CD14-positive monocyte (primary cell): ENCODE measurements at regions not wholly inside any gene's neighbourhood (a gene's known extent, or its start where the extent isn't known, plus 50 kb on each side); places are given as distances from the start of the nearest gene placed in this dataset.
"Not testable (repeated sequence)": the region's sequence is repeated elsewhere in the genome, so short reads cannot be mapped to it uniquely, and the experiment has no call there.

Experiments used
- DNase-seq, 3 donors: peaks; one replicate each; pipeline ENCODE4 v3.0.0-alpha.2; 2011 to 2022
- H2AFZ ChIP-seq: 2 replicates; pipeline ENCODE4 v1.6.0; 2012; ENCODE audit warnings: mild to moderate bottlenecking, low read depth, low read length, inconsistent platforms; ENCODE audit not compliant: insufficient read depth, poor library complexity, severe bottlenecking
- H3K27ac ChIP-seq, 2 donors: 1 replicate in 1 of 2; 2 replicates in 1 of 2; pipeline ENCODE4 v1.5.1; 2012 to 2013; ENCODE audit warnings: low read length in 2 of 2, control low read depth in 1 of 2, inconsistent platforms in 1 of 2, low read depth in 1 of 2, mild to moderate bottlenecking in 1 of 2
- H3K27me3 ChIP-seq, 2 donors: one replicate each; pipeline versions ENCODE4 v1.6.0 to v1.6.1; 2011 to 2013; ENCODE audit warnings: low read length in 2 of 2; ENCODE audit not compliant: control insufficient read depth in 2 of 2, insufficient read depth in 2 of 2
- H3K36me3 ChIP-seq, 2 donors: replicated peaks in 1 of 2; 1 replicate in 1 of 2; 2 replicates in 1 of 2; pipeline versions ENCODE4 v1.5.1 to v1.6.1; 2012 to 2013; ENCODE audit warnings: low read length in 2 of 2, control low read depth in 1 of 2, inconsistent platforms in 1 of 2, mild to moderate bottlenecking in 1 of 2; ENCODE audit not compliant: insufficient read depth in 2 of 2, control insufficient read depth in 1 of 2
- H3K4me1 ChIP-seq, 2 donors: 1 replicate in 1 of 2; 2 replicates in 1 of 2; pipeline versions ENCODE4 v1.5.1 to v1.6.1; 2012 to 2013; ENCODE audit warnings: low read length in 2 of 2, control low read depth in 1 of 2, inconsistent platforms in 1 of 2, mild to moderate bottlenecking in 1 of 2, moderate library complexity in 1 of 2; ENCODE audit not compliant: insufficient read depth in 2 of 2, control insufficient read depth in 1 of 2
- H3K4me2 ChIP-seq: replicated peaks from 2 replicates; pipeline ENCODE3; 2012; ENCODE audit warnings: low read length, moderate library complexity, mild to moderate bottlenecking; ENCODE audit not compliant: poor library complexity, severe bottlenecking; ENCODE audit errors: extremely low read depth
- H3K4me3 ChIP-seq, 3 experiments: fragments of 200-600 bp in 1 of 3; sonication (generic) in 1 of 3; replicated peaks in 1 of 3; 1 replicate in 2 of 3; 2 replicates in 1 of 3; pipeline ENCODE4 v1.5.1; 2011 to 2013; ENCODE audit warnings: low read length in 3 of 3, mild to moderate bottlenecking in 3 of 3, control low read depth in 2 of 3, low read depth in 2 of 3, inconsistent platforms in 1 of 3, moderate library complexity in 1 of 3
- H3K79me2 ChIP-seq: 2 replicates; pipeline ENCODE4 v1.6.0; 2012; ENCODE audit warnings: mild to moderate bottlenecking, control low read depth, inconsistent platforms, low read length, moderate library complexity; ENCODE audit not compliant: insufficient read depth
- H3K9ac ChIP-seq: 2 replicates; pipeline ENCODE4 v1.6.0; 2017; ENCODE audit warnings: low read length, mild to moderate bottlenecking; ENCODE audit not compliant: insufficient read depth, poor library complexity, severe bottlenecking
- H3K9me3 ChIP-seq, 2 donors: replicated peaks in 1 of 2; 1 replicate in 1 of 2; 2 replicates in 1 of 2; pipeline versions ENCODE4 v1.5.1 to v1.6.1; 2012 to 2013; ENCODE audit warnings: low read length in 2 of 2, control low read depth in 1 of 2; ENCODE audit not compliant: control insufficient read depth in 1 of 2, insufficient read depth in 1 of 2
- H4K20me1 ChIP-seq: 2 replicates; pipeline ENCODE4 v1.6.0; 2012; ENCODE audit warnings: mild to moderate bottlenecking, low read length, control low read depth, moderate library complexity; ENCODE audit not compliant: insufficient read depth
- H3K27ac Mint-ChIP-seq, 7 donors: one replicate each; pipeline ENCODE4 v1.8.0; 2020; ENCODE audit warnings: mild to moderate bottlenecking in 7 of 7, mixed read lengths in 7 of 7, moderate library complexity in 6 of 7, inconsistent platforms in 2 of 7
- H3K27me3 Mint-ChIP-seq, 3 donors: one replicate each; pipeline ENCODE4 v1.8.0; 2021 to 2022; ENCODE audit warnings: low read depth in 3 of 3, mild to moderate bottlenecking in 3 of 3, mixed read lengths in 3 of 3, moderate library complexity in 3 of 3, inconsistent platforms in 1 of 3
- H3K36me3 Mint-ChIP-seq, 2 donors: one replicate each; pipeline ENCODE4 v1.8.0; 2020; ENCODE audit warnings: mixed read lengths in 2 of 2, inconsistent platforms in 1 of 2, mild to moderate bottlenecking in 1 of 2
- H3K4me1 Mint-ChIP-seq: one replicate; pipeline ENCODE4 v1.8.0; 2020; ENCODE audit warnings: mild to moderate bottlenecking, mixed read lengths
- H3K4me3 Mint-ChIP-seq, 2 donors: one replicate each; pipeline ENCODE4 v1.8.0; 2020; ENCODE audit warnings: mild to moderate bottlenecking in 2 of 2, mixed read lengths in 2 of 2, moderate library complexity in 1 of 2
- H3K9me3 Mint-ChIP-seq, 7 donors: one replicate each; pipeline ENCODE4 v1.8.0; 2020 to 2022; ENCODE audit warnings: mixed read lengths in 7 of 7, mild to moderate bottlenecking in 6 of 7, moderate library complexity in 6 of 7, inconsistent platforms in 2 of 7
- CTCF ChIP-seq: fragments of 200-600 bp; IDR thresholded peaks from one replicate; pipeline ENCODE4 v1.8.0; 2022; ENCODE audit warnings: antibody characterized with exemption, mild to moderate bottlenecking
- WGBS: methylation state at CpG from one replicate; pipeline ENCODE4 v1.1.5; 2013; ENCODE audit warnings: missing lambda C conversion rate; ENCODE audit not compliant: insufficient coverage; 5-methylcytosine and 5-hydroxymethylcytosine counted together
- intact Hi-C, 2 donors: fragments of 100-400 bp; cut with micrococcal nuclease; formaldehyde crosslinking; loops; one replicate each; pipeline versions ENCODE4 v1.15.0 to v1.15.1; 2023

GRCh38 chr17:21578783-21579182 is 113.5 kb upstream of the KCNJ18 start:
- H3K4me1 Mint-ChIP-seq, H3K27ac ChIP-seq, H3K79me2 ChIP-seq, DNase-seq, H3K4me2 ChIP-seq, H3K4me3 ChIP-seq, H3K9me3 ChIP-seq, intact Hi-C loops, H3K27me3 ChIP-seq, H2AFZ ChIP-seq, H3K9me3 Mint-ChIP-seq, H3K27ac Mint-ChIP-seq, H3K36me3 ChIP-seq, H3K4me3 Mint-ChIP-seq, H3K4me1 ChIP-seq, H3K36me3 Mint-ChIP-seq, H4K20me1 ChIP-seq, H3K9ac ChIP-seq: not testable (repeated sequence)
- peaks cover 3 to 11% (median 5%) of the 10 kb centered on the region in 3 donors for H3K27me3 Mint-ChIP-seq

- Histone ChIP-seq H3K9me3 (peaks cover 4 to 15% of the 10 kb centered on the region in 2 donors), H3K27ac (no peak overlapping the region), H3K36me3 (no peaks in the 10 kb centered on the region), H3K9ac (no peak overlapping the region), H3K4me3 (no peak overlapping the region), H4K20me1 (no peaks in the 10 kb centered on the region), H2AFZ (no peak overlapping the region), H3K79me2 (no peaks in the 10 kb centered on the region), H3K27me3 (no peaks in the 10 kb centered on the region), H3K4me1 (no peaks in the 10 kb centered on the region), H3K4me2 (no peak overlapping the region)
- no peak for TF ChIP-seq CTCF
- H3K4me3 Mint-ChIP-seq = no peak overlapping the region
- no peaks in the 10 kb centered on the region for H3K36me3 Mint-ChIP-seq
- H3K27me3 Mint-ChIP-seq = peaks cover 3 to 6% (median 4%) of the 10 kb centered on the region in 3 donors
- WGBS = 97% methylated on average over 23 of the region's 23 CpGs
- H3K9me3 Mint-ChIP-seq = peaks cover 0 to 13% (median 3%) of the 10 kb centered on the region in 7 donors
- H3K4me1 Mint-ChIP-seq = no peaks in the 10 kb centered on the region
- intact Hi-C loops = no loop called here
- H3K27ac Mint-ChIP-seq = no peak overlapping the region
- no peak for DNase-seq
Observed at GRCh38 chr17:21592774-21593173, 99.5 kb upstream of the KCNJ18 start.

- H3K4me1 Mint-ChIP-seq, H3K4me3 Mint-ChIP-seq, H3K4me3 ChIP-seq, H3K9ac ChIP-seq, H3K27me3 ChIP-seq, H3K4me1 ChIP-seq, H3K36me3 Mint-ChIP-seq, H3K36me3 ChIP-seq, H3K27me3 Mint-ChIP-seq, H3K27ac ChIP-seq, H2AFZ ChIP-seq, H3K4me2 ChIP-seq, H3K27ac Mint-ChIP-seq, H3K79me2 ChIP-seq, intact Hi-C loops, DNase-seq, H4K20me1 ChIP-seq: not testable (repeated sequence)
- peaks cover 4 to 15% of the 10 kb centered on the region in 2 donors for H3K9me3 ChIP-seq
- WGBS = 94% methylated on average over 18 of the region's 20 CpGs
- H3K9me3 Mint-ChIP-seq = peaks cover 0 to 13% (median 3%) of the 10 kb centered on the region in 7 donors
Observed at GRCh38 chr17:21593452-21594105, 98.7 kb upstream of the KCNJ18 start.
